ENCODE measurements at regions not wholly inside any gene's neighbourhood (a gene's known extent, or its start where the extent isn't known, plus 50 kb on each side); places are given as distances from the start of the nearest gene placed in this dataset.

- Histone ChIP-seq H3K9ac (ENCODE audit: insufficient read length, low read depth) (peak overlapping the region; percentile 29), H3K9me3 (ENCODE audit: insufficient read depth, low read length) (no peaks in the 10 kb centered on the region), H3K4me3 (ENCODE audit: insufficient read length, low read depth) (no peak overlapping the region), H3K4me1 (ENCODE audit: insufficient read depth, insufficient read length) (peaks cover 34% of the 10 kb centered on the region), H3K36me3 (ENCODE audit: insufficient read depth, insufficient read length, low read length) (no peaks in the 10 kb centered on the region), H3K27me3 (ENCODE audit: insufficient read depth, insufficient read length) (peaks cover 4% of the 10 kb centered on the region)
- no peak for DNase-seq (ENCODE audit: low read depth, low spot score)
- no peak for TF ChIP-seq ZNF274 (IDR thresholded peaks at IDR 0.05; ENCODE audit: low read depth, low read length)
- no peak for TF ChIP-seq YY1 (IDR thresholded peaks at IDR 0.05; ENCODE audit: insufficient read depth, insufficient read length)
- no peak for TF ChIP-seq SUZ12 (IDR thresholded peaks at IDR 0.05; ENCODE audit: extremely low read depth, insufficient read depth, insufficient read length)
These were observed 287.3 kb downstream of the PTPRU start for GRCh38 chr1:29523576-29523975.

DNA sequence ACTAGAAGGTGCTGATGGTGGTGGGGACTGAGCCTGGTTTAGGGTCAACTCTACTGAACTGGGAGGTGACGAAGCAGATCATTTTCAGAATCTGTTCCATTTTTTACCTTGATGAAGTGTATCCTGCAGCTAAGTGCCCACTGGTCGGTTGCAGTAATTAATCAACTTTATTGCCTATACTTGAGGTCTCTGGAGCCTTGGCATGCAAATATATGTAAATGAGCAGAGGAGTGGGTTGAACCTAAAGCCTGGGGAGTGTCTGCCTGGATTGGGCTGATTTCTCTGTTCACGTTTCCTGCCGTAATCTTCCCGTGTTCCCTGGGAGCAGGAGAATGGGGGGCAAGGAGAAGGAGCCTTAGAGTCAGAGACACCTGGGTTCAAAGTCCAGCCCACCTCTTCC, 286.8 kb downstream of the PTPRU start:
- Histone ChIP-seq H3K9ac (ENCODE audit: insufficient read length, low read depth) (peak overlapping the region; percentile 29), H3K4me3 (ENCODE audit: insufficient read length, low read depth) (no peak overlapping the region), H3K9me3 (ENCODE audit: insufficient read depth, low read length) (no peaks in the 10 kb centered on the region), H3K27me3 (ENCODE audit: insufficient read depth, insufficient read length) (peaks cover 4% of the 10 kb centered on the region), H3K4me1 (ENCODE audit: insufficient read depth, insufficient read length) (peaks cover 34% of the 10 kb centered on the region), H3K36me3 (ENCODE audit: insufficient read depth, insufficient read length, low read length) (no peaks in the 10 kb centered on the region)
- no peak for DNase-seq (ENCODE audit: low read depth, low spot score)
- TF ChIP-seq ZNF274 (IDR thresholded peaks at IDR 0.05; ENCODE audit: low read depth, low read length) = no peak
- TF ChIP-seq SUZ12 (IDR thresholded peaks at IDR 0.05; ENCODE audit: extremely low read depth, insufficient read depth, insufficient read length) = no peak
- TF ChIP-seq YY1 (IDR thresholded peaks at IDR 0.05; ENCODE audit: insufficient read depth, insufficient read length) = no peak

DNA sequence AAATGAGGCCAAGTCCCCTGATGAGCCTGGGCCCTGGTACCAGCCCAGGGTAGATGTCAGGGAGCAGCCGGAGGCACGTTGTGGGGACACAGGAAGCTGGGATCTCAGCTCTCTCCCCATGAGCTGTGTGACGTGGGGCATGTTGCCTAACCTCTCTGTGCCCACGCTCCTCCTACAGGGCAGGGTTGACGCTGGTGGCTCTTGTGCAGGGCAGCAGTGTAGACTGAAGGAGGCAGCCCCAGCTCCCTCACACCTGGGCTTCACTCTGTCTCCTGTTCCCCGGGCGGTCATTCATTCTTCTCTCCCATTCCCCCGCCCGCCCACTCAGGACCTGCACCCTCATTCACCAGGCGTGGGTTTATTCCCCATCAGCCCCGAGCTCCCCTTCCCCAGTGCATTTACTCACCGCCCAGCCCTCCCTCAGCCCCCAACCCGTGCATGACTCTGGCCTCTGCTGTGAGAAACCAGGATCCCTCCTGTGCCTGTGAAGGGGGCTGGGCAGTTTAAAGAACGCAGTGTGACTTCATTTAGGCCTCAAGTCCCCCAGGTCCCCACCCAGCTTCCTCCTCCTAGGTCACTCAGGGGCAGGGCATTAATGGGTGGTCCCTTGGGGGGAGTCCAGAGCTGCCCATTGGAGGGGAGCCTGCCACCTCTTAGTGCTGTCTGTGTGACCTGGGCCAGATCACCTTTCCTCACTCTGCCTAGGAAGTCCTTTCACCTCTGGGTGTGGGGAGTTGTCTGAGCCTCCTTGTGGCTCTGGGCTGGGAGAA, 285.7 kb downstream of the PTPRU start:
- Histone ChIP-seq H3K9me3 (ENCODE audit: insufficient read depth, low read length) (no peaks in the 10 kb centered on the region), H3K4me1 (ENCODE audit: insufficient read depth, insufficient read length) (peaks cover 29% of the 10 kb centered on the region), H3K9ac (ENCODE audit: insufficient read length, low read depth) (peak overlapping the region; percentile 34), H3K36me3 (ENCODE audit: insufficient read depth, insufficient read length, low read length) (no peaks in the 10 kb centered on the region), H3K4me3 (ENCODE audit: insufficient read length, low read depth) (no peak overlapping the region), H3K27me3 (ENCODE audit: insufficient read depth, insufficient read length) (peaks cover 4% of the 10 kb centered on the region)
- DNase-seq (ENCODE audit: low read depth, low spot score) = no peak
- TF ChIP-seq ZNF274 (IDR thresholded peaks at IDR 0.05; ENCODE audit: low read depth, low read length) (no peak), YY1 (IDR thresholded peaks at IDR 0.05; ENCODE audit: insufficient read depth, insufficient read length) (no peak), SUZ12 (IDR thresholded peaks at IDR 0.05; ENCODE audit: extremely low read depth, insufficient read depth, insufficient read length) (no peak)

DNA sequence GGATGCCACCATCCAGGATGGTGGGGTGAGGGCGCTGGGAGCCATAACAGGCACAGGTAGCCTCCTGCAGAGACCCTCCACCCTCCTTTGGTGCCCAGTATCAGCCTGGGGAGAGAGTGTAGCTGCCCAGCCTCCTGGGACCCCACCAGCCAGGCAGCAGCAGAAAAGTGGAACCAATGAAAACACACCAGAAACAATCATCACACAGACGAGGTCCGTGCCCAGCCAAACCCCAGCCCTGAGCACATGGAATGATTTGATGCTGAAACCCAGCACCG, 285.1 kb downstream of the PTPRU start:
- H3K27me3 ChIP-seq (ENCODE audit: insufficient read depth, insufficient read length) = peaks cover 4% of the 10 kb centered on the region
- H3K9me3 ChIP-seq (ENCODE audit: insufficient read depth, low read length) = no peaks in the 10 kb centered on the region
- no peaks in the 10 kb centered on the region for H3K36me3 ChIP-seq (ENCODE audit: insufficient read depth, insufficient read length, low read length)
- H3K4me1 ChIP-seq (ENCODE audit: insufficient read depth, insufficient read length) = peaks cover 29% of the 10 kb centered on the region
- H3K9ac ChIP-seq (ENCODE audit: insufficient read length, low read depth) = no peak overlapping the region
- no peak for DNase-seq (ENCODE audit: low read depth, low spot score)
- no peak overlapping the region for H3K4me3 ChIP-seq (ENCODE audit: insufficient read length, low read depth)
- TF ChIP-seq ZNF274 (IDR thresholded peaks at IDR 0.05; ENCODE audit: low read depth, low read length) (no peak), SUZ12 (IDR thresholded peaks at IDR 0.05; ENCODE audit: extremely low read depth, insufficient read depth, insufficient read length) (no peak)

GRCh38 chr1:29520571-29521437, 284.5 kb downstream of the PTPRU start:
- TF ChIP-seq SUZ12 (IDR thresholded peaks at IDR 0.05; ENCODE audit: extremely low read depth, insufficient read depth, insufficient read length) = no peak
- no peak for TF ChIP-seq YY1 (IDR thresholded peaks at IDR 0.05; ENCODE audit: insufficient read depth, insufficient read length)
- TF ChIP-seq ZNF274 (IDR thresholded peaks at IDR 0.05; ENCODE audit: low read depth, low read length) = no peak
- no peak overlapping the region for H3K4me3 ChIP-seq (ENCODE audit: insufficient read length, low read depth)
- H3K9ac ChIP-seq (ENCODE audit: insufficient read length, low read depth) = no peak overlapping the region
- H3K27me3 ChIP-seq (ENCODE audit: insufficient read depth, insufficient read length) = peaks cover 4% of the 10 kb centered on the region
- H3K36me3 ChIP-seq (ENCODE audit: insufficient read depth, insufficient read length, low read length) = no peaks in the 10 kb centered on the region
- no peaks in the 10 kb centered on the region for H3K9me3 ChIP-seq (ENCODE audit: insufficient read depth, low read length)
- H3K4me1 ChIP-seq (ENCODE audit: insufficient read depth, insufficient read length) = peaks cover 29% of the 10 kb centered on the region
- no peak for DNase-seq (ENCODE audit: low read depth, low spot score)

GRCh38 chr1:29519788-29520110, 283.4 kb downstream of the PTPRU start:
- Histone ChIP-seq H3K27me3 (ENCODE audit: insufficient read depth, insufficient read length) (peaks cover 4% of the 10 kb centered on the region), H3K9me3 (ENCODE audit: insufficient read depth, low read length) (no peaks in the 10 kb centered on the region), H3K36me3 (ENCODE audit: insufficient read depth, insufficient read length, low read length) (no peaks in the 10 kb centered on the region), H3K4me3 (ENCODE audit: insufficient read length, low read depth) (no peak overlapping the region), H3K9ac (ENCODE audit: insufficient read length, low read depth) (no peak overlapping the region), H3K4me1 (ENCODE audit: insufficient read depth, insufficient read length) (peaks cover 29% of the 10 kb centered on the region)
- no peak for DNase-seq (ENCODE audit: low read depth, low spot score)
- TF ChIP-seq SUZ12 (IDR thresholded peaks at IDR 0.05; ENCODE audit: extremely low read depth, insufficient read depth, insufficient read length) (no peak), ZNF274 (IDR thresholded peaks at IDR 0.05; ENCODE audit: low read depth, low read length) (no peak)

DNA sequence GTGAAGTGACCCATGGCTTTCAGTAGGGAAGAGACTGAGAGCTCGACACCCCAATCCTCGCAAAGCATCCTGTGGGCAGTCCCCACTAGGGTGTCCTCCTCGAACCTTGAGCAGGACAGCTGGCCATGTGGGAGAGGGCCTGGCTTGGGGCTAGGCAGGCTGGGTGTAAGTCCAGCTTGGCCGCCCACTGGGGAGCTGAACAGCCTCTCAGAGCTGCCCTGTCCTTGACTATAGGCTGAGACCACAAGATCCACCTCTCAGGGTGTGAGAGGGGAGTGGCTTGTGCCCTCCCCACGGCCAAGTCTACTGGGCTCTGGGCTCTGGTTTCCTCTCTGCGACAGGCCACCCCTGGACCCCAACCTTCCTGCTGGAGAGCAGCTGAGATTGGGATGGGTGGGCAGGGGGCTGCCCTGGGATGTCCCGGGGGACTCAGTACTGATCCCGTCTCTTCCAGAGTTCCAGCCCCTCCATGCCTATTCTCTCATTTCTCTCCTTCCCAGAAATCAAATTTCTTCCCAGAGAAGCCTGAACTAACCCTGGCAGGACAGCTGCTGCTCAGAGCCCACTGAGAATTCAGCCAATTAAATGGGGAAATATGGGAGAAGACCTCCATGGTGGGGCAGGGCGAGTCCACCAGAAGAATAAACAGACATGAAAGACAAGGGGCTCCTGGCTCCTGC, 282.9 kb downstream of the PTPRU start:
- H3K9me3 ChIP-seq (ENCODE audit: insufficient read depth, low read length) = no peaks in the 10 kb centered on the region
- H3K36me3 ChIP-seq (ENCODE audit: insufficient read depth, insufficient read length, low read length) = no peaks in the 10 kb centered on the region
- no peak overlapping the region for H3K9ac ChIP-seq (ENCODE audit: insufficient read length, low read depth)
- peaks cover 4% of the 10 kb centered on the region for H3K27me3 ChIP-seq (ENCODE audit: insufficient read depth, insufficient read length)
- peaks cover 24% of the 10 kb centered on the region for H3K4me1 ChIP-seq (ENCODE audit: insufficient read depth, insufficient read length)
- DNase-seq (ENCODE audit: low read depth, low spot score) = no peak
- TF ChIP-seq ZNF274 (IDR thresholded peaks at IDR 0.05; ENCODE audit: low read depth, low read length) (no peak), YY1 (IDR thresholded peaks at IDR 0.05; ENCODE audit: insufficient read depth, insufficient read length) (no peak), SUZ12 (IDR thresholded peaks at IDR 0.05; ENCODE audit: extremely low read depth, insufficient read depth, insufficient read length) (no peak)
- no peak overlapping the region for H3K4me3 ChIP-seq (ENCODE audit: insufficient read length, low read depth)

All from NT2/D1 (cell line).